HCT116 (cell line): ENCODE measurements at regions not wholly inside any gene's neighbourhood (a gene's known extent, or its start where the extent isn't known, plus 50 kb on each side); places are given as distances from the start of the nearest gene placed in this dataset.

Experiments used
- ATAC-seq: fragments of 200-7000 bp; cut with Tn5 transposase; 2 replicates; pipeline ENCODE4 v1.9.1; 2020; ENCODE audit warnings: mild to moderate bottlenecking, moderate library complexity
- BruUV-seq: library from RNA; stranded (reverse); fragments of 400-500 nt; replicated peaks from 2 replicates; lab custom pipeline; 2021; lab: Mats Ljungman, UMichigan
- CTCF ChIA-PET: fragments of 300-600 bp; sonication (Branson Sonifier 250); formaldehyde crosslinking; loops from one replicate; lab custom pipeline; 2021; ENCODE audit warnings: antibody characterized with exemption; lab: Charles Lee
- POLR2A ChIA-PET: fragments of 300-600, 350-600 bp; sonication (Branson Sonifier 250); formaldehyde crosslinking; loops from one replicate; lab custom pipeline; 2021; ENCODE audit warnings: antibody characterized with exemption; lab: Charles Lee
- RAD21 ChIA-PET, 2 experiments: fragments of 300-600 bp; sonication (Branson Sonifier 250); formaldehyde crosslinking; loops; one replicate each; lab custom pipeline; 2023; ENCODE audit warnings: low total read pairs in 2 of 2; ENCODE audit not compliant: uncharacterized antibody in 2 of 2, unreplicated experiment in 2 of 2, low non-redundant PET in 1 of 2; lab: Charles Lee
- DNase-seq: peaks from one replicate; pipeline ENCODE4 v3.0.0-alpha.2; 2010; ENCODE audit warnings: low read depth, low spot score
- H2AFZ ChIP-seq: fragments of 200-600 bp; shearing (Covaris generic), sonication (generic); 2 replicates; pipeline ENCODE4 v1.6.1; 2017; ENCODE audit warnings: low read depth, mixed run types, mixed read lengths, antibody characterized with exemption, low read length; ENCODE audit not compliant: poor library complexity, severe bottlenecking
- H3K27ac ChIP-seq: 2 replicates; pipeline ENCODE4 v1.5.1; 2012; ENCODE audit warnings: low read depth, low read length
- H3K27me3 ChIP-seq: fragments of 200-600 bp; sonication (generic); 2 replicates; pipeline ENCODE4 v1.6.1; 2016; ENCODE audit warnings: mixed run types, low read length, mixed read lengths; ENCODE audit not compliant: insufficient read depth
- H3K36me3 ChIP-seq, 2 experiments: fragments of 200-500 bp in 1 of 2; fragments of 200-600 bp in 1 of 2; sonication (Bioruptor generic) in 1 of 2; sonication (generic) in 1 of 2; 2 replicates each; pipeline versions ENCODE4 v1.5.1 to v1.6.1; 2014 to 2016; ENCODE audit warnings: low read length in 2 of 2, inconsistent platforms in 1 of 2, mixed read lengths in 1 of 2, mixed run types in 1 of 2; ENCODE audit not compliant: insufficient read depth in 2 of 2, control insufficient read depth in 1 of 2
- H3K4me1 ChIP-seq, 2 experiments: fragments of 200-600 bp in 1 of 2; sonication (generic) in 1 of 2; 2 replicates each; pipeline versions ENCODE4 v1.5.1 to v1.6.1; 2012 to 2017; ENCODE audit warnings: low read length in 2 of 2, inconsistent platforms in 1 of 2, mild to moderate bottlenecking in 1 of 2, mixed read lengths in 1 of 2, mixed run types in 1 of 2, moderate library complexity in 1 of 2; ENCODE audit not compliant: insufficient read depth in 2 of 2, control insufficient read depth in 1 of 2
- H3K4me2 ChIP-seq: fragments of 200-600 bp; sonication (generic); 2 replicates; pipeline ENCODE4 v1.6.1; 2017; ENCODE audit warnings: mixed run types, low read length, mixed read lengths
- H3K4me3 ChIP-seq, 2 experiments: fragments of 200-600 bp in 1 of 2; sonication (generic) in 1 of 2; replicated peaks in 1 of 2; 2 replicates each; pipeline ENCODE4 v1.5.1; 2011 to 2016; ENCODE audit warnings: low read length in 2 of 2, control low read depth in 1 of 2, low read depth in 1 of 2, mild to moderate bottlenecking in 1 of 2, mixed read lengths in 1 of 2, mixed run types in 1 of 2
- H3K79me2 ChIP-seq: fragments of 200-600 bp; sonication (generic); 2 replicates; pipeline ENCODE4 v1.6.1; 2017; ENCODE audit warnings: mild to moderate bottlenecking, mixed run types, low read length, moderate library complexity, mixed read lengths; ENCODE audit not compliant: insufficient read depth
- H3K9ac ChIP-seq: fragments of 200-600 bp; sonication (generic); 2 replicates; pipeline ENCODE4 v1.6.1; 2016; ENCODE audit warnings: low read length, mixed read lengths
- H3K9me2 ChIP-seq: fragments of 200-600 bp; sonication (generic), shearing (Covaris generic); 2 replicates; pipeline ENCODE4 v1.6.1; 2017; ENCODE audit warnings: mixed run types, mild to moderate bottlenecking, moderate library complexity; ENCODE audit not compliant: insufficient read depth
- H3K9me3 ChIP-seq, 2 experiments: fragments of 200-500 bp in 1 of 2; fragments of 200-600 bp in 1 of 2; sonication (Bioruptor generic) in 1 of 2; sonication (generic) in 1 of 2; 2 replicates each; pipeline ENCODE4 v1.6.1; 2014 to 2017; ENCODE audit warnings: low read length in 2 of 2, mixed read lengths in 2 of 2, inconsistent platforms in 1 of 2, low read depth in 1 of 2, mild to moderate bottlenecking in 1 of 2, mixed run types in 1 of 2, moderate library complexity in 1 of 2; ENCODE audit not compliant: control insufficient read depth in 1 of 2, insufficient read depth in 1 of 2
- H4K20me1 ChIP-seq: fragments of 200-600 bp; sonication (generic), shearing (Covaris generic); 2 replicates; pipeline ENCODE4 v1.6.1; 2017; ENCODE audit warnings: mixed run types, mild to moderate bottlenecking, moderate library complexity; ENCODE audit not compliant: insufficient read depth
- CBX3 ChIP-seq: IDR thresholded peaks from 2 replicates; pipeline ENCODE4 v1.6.1; 2012; ENCODE audit warnings: low read depth
- CEBPB ChIP-seq: IDR thresholded peaks from 2 replicates; pipeline ENCODE4 v1.6.1; 2012; ENCODE audit warnings: low read depth
- POLR2A ChIP-seq: IDR thresholded peaks from 2 replicates; pipeline ENCODE4 v1.7.0; 2011; ENCODE audit warnings: borderline replicate concordance; ENCODE audit not compliant: insufficient read depth, insufficient read length; ENCODE audit errors: extremely low read depth
- POLR2AphosphoS5 ChIP-seq: IDR thresholded peaks from 2 replicates; pipeline ENCODE4 v1.6.1; 2011; ENCODE audit warnings: mild to moderate bottlenecking, low read depth, low read length, moderate library complexity
- SP1 ChIP-seq: IDR thresholded peaks from 2 replicates; pipeline ENCODE4 v1.6.1; 2012; ENCODE audit warnings: low read depth
- SRF ChIP-seq: IDR thresholded peaks from 2 replicates; pipeline ENCODE4 v1.6.1; 2012; ENCODE audit warnings: low read depth
- TCF7L2 ChIP-seq: IDR thresholded peaks from 2 replicates; pipeline ENCODE4 v1.7.0; 2011; ENCODE audit warnings: borderline replicate concordance, inconsistent platforms; ENCODE audit not compliant: insufficient read depth, insufficient read length; ENCODE audit errors: extremely low read depth
- YY1 ChIP-seq: IDR thresholded peaks from 2 replicates; pipeline ENCODE4 v1.6.1; 2011; ENCODE audit warnings: low read length, low read depth, moderate library complexity, mild to moderate bottlenecking; ENCODE audit not compliant: insufficient replicate concordance; ENCODE audit errors: extremely low read depth
- ZFX ChIP-seq: fragments of 450-650 bp; IDR thresholded peaks from 2 replicates; pipeline ENCODE4 v1.6.1; 2017
- intact Hi-C: fragments of 100-400 bp; cut with micrococcal nuclease; formaldehyde crosslinking; loops from 2 replicates; pipeline ENCODE4 v1.10.0; 2022
- TF ChIP-seq, protein P1 (sequence below), 3 experiments: fragments of 200-600 bp in 1 of 3; sonication (generic) in 1 of 3; IDR thresholded peaks in 2 of 3; conservative IDR thresholded peaks in 1 of 3; 2 replicates each; pipeline ENCODE4 v1.5.1; 2012 to 2017; ENCODE audit warnings: low read depth in 2 of 3, low read length in 2 of 3, antibody characterized with exemption in 1 of 3, borderline replicate concordance in 1 of 3, control low read depth in 1 of 3, mild to moderate bottlenecking in 1 of 3, mixed read lengths in 1 of 3, mixed run types in 1 of 3, moderate library complexity in 1 of 3; ENCODE audit not compliant: insufficient read depth in 1 of 3
- TF ChIP-seq, protein P2 (sequence below): IDR thresholded peaks from 2 replicates; pipeline ENCODE4 v1.6.1; 2012
- TF ChIP-seq, protein P3 (sequence below): IDR thresholded peaks from 2 replicates; pipeline ENCODE4 v1.6.1; 2011; ENCODE audit warnings: mild to moderate bottlenecking, low read length, moderate library complexity; ENCODE audit not compliant: insufficient replicate concordance; ENCODE audit errors: extremely low read depth

DNA sequence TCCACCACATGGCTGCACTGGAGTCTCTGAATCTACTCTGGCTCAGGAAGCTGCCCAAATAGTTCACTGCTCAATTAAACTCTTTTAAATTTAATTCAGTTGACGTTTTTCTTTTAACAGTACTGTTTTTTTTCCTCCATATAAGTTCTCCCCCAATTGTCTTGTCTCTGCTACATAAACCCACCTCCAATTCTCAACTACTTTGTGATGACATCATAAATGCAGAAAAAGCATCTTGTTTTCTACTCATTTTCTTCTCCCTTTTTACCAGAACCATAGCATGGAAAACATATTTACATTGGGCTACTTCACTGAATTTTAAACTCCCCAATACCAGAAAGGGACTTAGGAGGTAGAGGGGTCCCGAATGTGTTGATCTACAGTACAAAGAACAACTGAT is 270.4 kb downstream of the GPD2 start:
- ChIA-PET CTCF (no interaction called here), POLR2A (no interaction called here)

More for the DNA sequence above, 270.4 kb downstream of the GPD2 start:
- ATAC-seq = no peak
- TF ChIP-seq ZFX (no peak), POLR2A (no peak), SRF (no peak), TCF7L2 (no peak), CBX3 (no peak), YY1 (no peak), SP1 (no peak), POLR2AphosphoS5 (no peak), CEBPB (no peak)
- TF ChIP-seq, protein P1, sequence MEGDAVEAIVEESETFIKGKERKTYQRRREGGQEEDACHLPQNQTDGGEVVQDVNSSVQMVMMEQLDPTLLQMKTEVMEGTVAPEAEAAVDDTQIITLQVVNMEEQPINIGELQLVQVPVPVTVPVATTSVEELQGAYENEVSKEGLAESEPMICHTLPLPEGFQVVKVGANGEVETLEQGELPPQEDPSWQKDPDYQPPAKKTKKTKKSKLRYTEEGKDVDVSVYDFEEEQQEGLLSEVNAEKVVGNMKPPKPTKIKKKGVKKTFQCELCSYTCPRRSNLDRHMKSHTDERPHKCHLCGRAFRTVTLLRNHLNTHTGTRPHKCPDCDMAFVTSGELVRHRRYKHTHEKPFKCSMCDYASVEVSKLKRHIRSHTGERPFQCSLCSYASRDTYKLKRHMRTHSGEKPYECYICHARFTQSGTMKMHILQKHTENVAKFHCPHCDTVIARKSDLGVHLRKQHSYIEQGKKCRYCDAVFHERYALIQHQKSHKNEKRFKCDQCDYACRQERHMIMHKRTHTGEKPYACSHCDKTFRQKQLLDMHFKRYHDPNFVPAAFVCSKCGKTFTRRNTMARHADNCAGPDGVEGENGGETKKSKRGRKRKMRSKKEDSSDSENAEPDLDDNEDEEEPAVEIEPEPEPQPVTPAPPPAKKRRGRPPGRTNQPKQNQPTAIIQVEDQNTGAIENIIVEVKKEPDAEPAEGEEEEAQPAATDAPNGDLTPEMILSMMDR (IDR thresholded peaks at IDR 0.05 in 2 of 3, conservative IDR thresholded peaks at IDR 0.05 in 1 of 3; ENCODE audit: borderline replicate concordance in 1 of 3, insufficient read depth in 1 of 3, low read depth in 2 of 3, low read length in 2 of 3) = no peak
- TF ChIP-seq, protein P2, sequence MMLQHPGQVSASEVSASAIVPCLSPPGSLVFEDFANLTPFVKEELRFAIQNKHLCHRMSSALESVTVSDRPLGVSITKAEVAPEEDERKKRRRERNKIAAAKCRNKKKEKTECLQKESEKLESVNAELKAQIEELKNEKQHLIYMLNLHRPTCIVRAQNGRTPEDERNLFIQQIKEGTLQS = no peak
- TF ChIP-seq, protein P3, sequence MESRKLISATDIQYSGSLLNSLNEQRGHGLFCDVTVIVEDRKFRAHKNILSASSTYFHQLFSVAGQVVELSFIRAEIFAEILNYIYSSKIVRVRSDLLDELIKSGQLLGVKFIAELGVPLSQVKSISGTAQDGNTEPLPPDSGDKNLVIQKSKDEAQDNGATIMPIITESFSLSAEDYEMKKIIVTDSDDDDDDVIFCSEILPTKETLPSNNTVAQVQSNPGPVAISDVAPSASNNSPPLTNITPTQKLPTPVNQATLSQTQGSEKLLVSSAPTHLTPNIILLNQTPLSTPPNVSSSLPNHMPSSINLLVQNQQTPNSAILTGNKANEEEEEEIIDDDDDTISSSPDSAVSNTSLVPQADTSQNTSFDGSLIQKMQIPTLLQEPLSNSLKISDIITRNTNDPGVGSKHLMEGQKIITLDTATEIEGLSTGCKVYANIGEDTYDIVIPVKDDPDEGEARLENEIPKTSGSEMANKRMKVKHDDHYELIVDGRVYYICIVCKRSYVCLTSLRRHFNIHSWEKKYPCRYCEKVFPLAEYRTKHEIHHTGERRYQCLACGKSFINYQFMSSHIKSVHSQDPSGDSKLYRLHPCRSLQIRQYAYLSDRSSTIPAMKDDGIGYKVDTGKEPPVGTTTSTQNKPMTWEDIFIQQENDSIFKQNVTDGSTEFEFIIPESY = no peak
- H3K36me3 ChIP-seq = no peaks in the 10 kb centered on the region
- no peaks in the 10 kb centered on the region for H3K79me2 ChIP-seq
- no TSS peak for BruUV-seq
- no peak overlapping the region for H3K4me2 ChIP-seq
- no peak overlapping the region for H3K9ac ChIP-seq
- no peak overlapping the region for H2AFZ ChIP-seq
- no peaks in the 10 kb centered on the region for H3K9me2 ChIP-seq
- H4K20me1 ChIP-seq = no peaks in the 10 kb centered on the region
- H3K4me3 ChIP-seq = no peak overlapping the region
- no peaks in the 10 kb centered on the region for H3K27me3 ChIP-seq
- no peaks in the 10 kb centered on the region for H3K4me1 ChIP-seq
- intact Hi-C loops = no loop called here
- no peaks in the 10 kb centered on the region for H3K9me3 ChIP-seq
- no peak overlapping the region for H3K27ac ChIP-seq
- RAD21 ChIA-PET = no interaction called here
- DNase-seq = no peak
